ENCODE measurements at regions not wholly inside any gene's neighbourhood (a gene's known extent, or its start where the extent isn't known, plus 50 kb on each side); places are given as distances from the start of the nearest gene placed in this dataset.

DNA sequence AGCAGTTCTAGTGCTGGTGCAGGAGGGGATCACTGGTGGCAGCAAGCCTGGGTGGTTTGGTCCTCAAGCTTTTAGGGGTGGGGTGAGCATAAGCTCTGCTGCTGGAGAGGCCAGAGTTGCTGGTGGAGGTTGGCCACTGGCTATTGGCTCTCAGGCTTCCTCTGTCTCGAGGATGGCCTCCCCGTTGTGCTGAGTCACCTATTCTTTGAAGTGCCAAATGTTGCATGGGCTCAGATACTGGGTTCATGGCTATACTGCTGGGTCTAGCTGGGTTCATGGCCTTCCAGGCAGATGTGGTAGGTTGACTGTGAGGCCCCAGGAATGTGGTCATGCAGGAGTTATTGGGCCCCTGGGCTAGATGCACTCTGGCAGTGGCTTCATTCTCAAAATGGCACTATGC lies 466.3 kb downstream of the NAF1 start:
- no peak overlapping the region for H3K4me2 ChIP-seq (ENCODE audit: unreplicated experiment)
- no peaks in the 10 kb centered on the region for H3K36me3 ChIP-seq (ENCODE audit: low read depth)
- no peak overlapping the region for H3K4me3 ChIP-seq
- in situ Hi-C loops (cut with MboI): no loop called here
- H2AFZ ChIP-seq: no peak overlapping the region
- no peak overlapping the region for H3K27ac ChIP-seq
- DNase-seq: no peak
- 0% methylated on average over 2 of the region's 2 CpGs for WGBS, 2 experiments (ENCODE audit: low coverage in 1 of 2, low lambda C conversion rate in 2 of 2, missing lambda C conversion rate in 2 of 2)
- no peaks in the 10 kb centered on the region for H3K4me1 ChIP-seq (ENCODE audit: insufficient read depth)
- no peaks in the 10 kb centered on the region for H3F3A ChIP-seq (ENCODE audit: insufficient read depth)
- TF ChIP-seq EZH2 (IDR thresholded peaks at IDR 0.05; ENCODE audit: insufficient read depth, poor library complexity, severe bottlenecking) (no peak), EZH2phosphoT487 (IDR thresholded peaks at IDR 0.05; ENCODE audit: insufficient read depth, low read depth) (no peak)
- H4K20me1 ChIP-seq (ENCODE audit: insufficient read depth): no peaks in the 10 kb centered on the region
- H3K27me3 ChIP-seq (replicated peaks; ENCODE audit: insufficient read depth): no peaks in the 10 kb centered on the region
- no peaks in the 10 kb centered on the region for H3K9me2 ChIP-seq (ENCODE audit: insufficient read depth)
- no peaks in the 10 kb centered on the region for H3K9me3 ChIP-seq (ENCODE audit: low read depth)
- no peak overlapping the region for H3K9ac ChIP-seq
- H3K79me2 ChIP-seq (ENCODE audit: insufficient read depth): no peaks in the 10 kb centered on the region

DNA sequence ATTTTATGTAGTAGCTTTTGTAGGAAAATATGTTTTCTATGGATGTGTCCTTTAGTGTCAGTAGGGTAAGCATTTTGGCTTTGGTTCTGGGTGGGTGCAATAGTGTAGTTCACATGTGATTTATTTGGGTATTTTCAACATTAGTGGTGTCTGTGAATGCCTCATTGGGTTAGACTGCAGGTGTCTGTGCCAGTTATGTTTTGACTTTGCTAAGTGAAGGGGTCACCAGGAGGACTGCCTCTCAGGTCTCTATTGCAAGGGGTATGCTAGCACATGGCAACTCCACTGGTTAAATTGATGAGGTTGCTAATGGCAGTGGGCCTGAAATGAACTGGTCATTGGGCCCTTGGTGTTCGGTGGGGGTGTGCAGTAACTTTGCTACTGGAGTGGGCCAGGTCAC lies 467.1 kb downstream of the NAF1 start:
- no peak overlapping the region for H3K9ac ChIP-seq
- no peaks in the 10 kb centered on the region for H3K9me3 ChIP-seq (ENCODE audit: low read depth)
- no peaks in the 10 kb centered on the region for H3K4me1 ChIP-seq (ENCODE audit: insufficient read depth)
- TF ChIP-seq EZH2phosphoT487 (IDR thresholded peaks at IDR 0.05; ENCODE audit: insufficient read depth, low read depth) (no peak), EZH2 (IDR thresholded peaks at IDR 0.05; ENCODE audit: insufficient read depth, poor library complexity, severe bottlenecking) (no peak)
- no peaks in the 10 kb centered on the region for H3K79me2 ChIP-seq (ENCODE audit: insufficient read depth)
- in situ Hi-C loops (cut with MboI): no loop called here
- H3F3A ChIP-seq (ENCODE audit: insufficient read depth): no peaks in the 10 kb centered on the region
- H3K27ac ChIP-seq: no peak overlapping the region
- no peaks in the 10 kb centered on the region for H3K36me3 ChIP-seq (ENCODE audit: low read depth)
- 50 to 54% methylated on average over 1 of the region's 1 CpG for WGBS, 2 experiments (ENCODE audit: low coverage in 1 of 2, low lambda C conversion rate in 2 of 2, missing lambda C conversion rate in 2 of 2)
- H2AFZ ChIP-seq: no peak overlapping the region
- H3K4me3 ChIP-seq: no peak overlapping the region
- H3K4me2 ChIP-seq (ENCODE audit: unreplicated experiment): no peak overlapping the region
- H3K9me2 ChIP-seq (ENCODE audit: insufficient read depth): no peaks in the 10 kb centered on the region
- no peak for DNase-seq
- no peaks in the 10 kb centered on the region for H4K20me1 ChIP-seq (ENCODE audit: insufficient read depth)
- H3K27me3 ChIP-seq (replicated peaks; ENCODE audit: insufficient read depth): no peaks in the 10 kb centered on the region

DNA sequence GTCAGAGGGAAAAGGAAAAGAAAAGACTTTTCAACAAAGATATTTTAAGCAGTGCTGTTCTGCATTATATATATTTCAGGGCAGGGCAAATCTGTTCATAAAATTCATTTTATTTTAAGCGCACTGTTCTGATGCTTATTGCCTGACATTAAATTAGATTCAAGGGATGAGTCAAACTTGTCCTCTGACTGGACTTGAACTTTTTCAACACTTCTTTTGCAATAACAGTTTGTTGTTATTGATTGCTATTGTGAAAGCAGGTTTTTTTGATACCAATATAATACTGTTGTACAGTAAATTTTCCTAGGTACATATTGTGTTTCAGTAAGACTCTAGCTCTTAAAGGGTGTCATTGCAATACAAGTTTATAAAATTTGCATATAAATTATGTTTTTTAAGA lies 481.3 kb downstream of the NAF1 start:
- H3K36me3 ChIP-seq (ENCODE audit: low read depth): no peaks in the 10 kb centered on the region
- no peaks in the 10 kb centered on the region for H3K9me3 ChIP-seq (ENCODE audit: low read depth)
- no peaks in the 10 kb centered on the region for H3K27me3 ChIP-seq (replicated peaks; ENCODE audit: insufficient read depth)
- TF ChIP-seq EZH2phosphoT487 (IDR thresholded peaks at IDR 0.05; ENCODE audit: insufficient read depth, low read depth): no peak
- no peak for TF ChIP-seq EZH2 (IDR thresholded peaks at IDR 0.05; ENCODE audit: insufficient read depth, poor library complexity, severe bottlenecking)
- no peaks in the 10 kb centered on the region for H4K20me1 ChIP-seq (ENCODE audit: insufficient read depth)
- H3K79me2 ChIP-seq (ENCODE audit: insufficient read depth): no peaks in the 10 kb centered on the region
- H3K27ac ChIP-seq: no peak overlapping the region
- no peaks in the 10 kb centered on the region for H3F3A ChIP-seq (ENCODE audit: insufficient read depth)
- no peak for DNase-seq
- H3K9ac ChIP-seq: no peak overlapping the region
- H3K4me2 ChIP-seq (ENCODE audit: unreplicated experiment): no peak overlapping the region
- H3K9me2 ChIP-seq (ENCODE audit: insufficient read depth): no peaks in the 10 kb centered on the region
- 22 to 40% methylated on average over 1 of the region's 1 CpG for WGBS, 2 experiments (ENCODE audit: low coverage in 1 of 2, low lambda C conversion rate in 2 of 2, missing lambda C conversion rate in 2 of 2)
- in situ Hi-C loops (cut with MboI): no loop called here
- H3K4me3 ChIP-seq: no peak overlapping the region
- no peak overlapping the region for H2AFZ ChIP-seq
- no peaks in the 10 kb centered on the region for H3K4me1 ChIP-seq (ENCODE audit: insufficient read depth)

DNA sequence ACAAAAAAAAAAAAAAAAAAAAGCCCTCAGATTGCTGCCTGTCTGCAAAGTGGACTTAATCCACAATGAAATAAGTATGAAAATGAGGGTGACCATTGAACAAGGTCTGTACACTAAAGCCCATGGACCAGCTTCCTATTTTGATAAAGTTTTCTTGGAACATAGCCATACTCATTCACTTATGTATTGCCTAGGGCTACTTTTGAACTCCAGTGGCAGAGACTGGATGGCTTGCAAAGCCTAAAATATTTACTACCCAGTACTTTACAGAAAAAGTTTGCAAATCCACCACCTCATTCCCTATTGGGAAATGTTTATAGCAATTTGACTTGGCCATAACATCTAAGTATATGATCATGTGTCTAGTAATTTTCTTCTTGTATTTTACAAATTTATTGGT lies 481.7 kb downstream of the NAF1 start:
- Histone ChIP-seq H3K4me1 (ENCODE audit: insufficient read depth) (no peaks in the 10 kb centered on the region), H3K9me2 (ENCODE audit: insufficient read depth) (no peaks in the 10 kb centered on the region), H3K27me3 (replicated peaks; ENCODE audit: insufficient read depth) (no peaks in the 10 kb centered on the region), H3K79me2 (ENCODE audit: insufficient read depth) (no peaks in the 10 kb centered on the region), H3K4me2 (ENCODE audit: unreplicated experiment) (no peak overlapping the region), H3K9me3 (ENCODE audit: low read depth) (no peaks in the 10 kb centered on the region), H3F3A (ENCODE audit: insufficient read depth) (no peaks in the 10 kb centered on the region), H3K9ac (no peak overlapping the region), H3K36me3 (ENCODE audit: low read depth) (no peaks in the 10 kb centered on the region), H3K4me3 (no peak overlapping the region), H4K20me1 (ENCODE audit: insufficient read depth) (no peaks in the 10 kb centered on the region), H2AFZ (no peak overlapping the region), H3K27ac (no peak overlapping the region)
- TF ChIP-seq EZH2phosphoT487 (IDR thresholded peaks at IDR 0.05; ENCODE audit: insufficient read depth, low read depth): no peak
- no peak for TF ChIP-seq EZH2 (IDR thresholded peaks at IDR 0.05; ENCODE audit: insufficient read depth, poor library complexity, severe bottlenecking)
- in situ Hi-C loops (cut with MboI): no loop called here
- DNase-seq: no peak

DNA sequence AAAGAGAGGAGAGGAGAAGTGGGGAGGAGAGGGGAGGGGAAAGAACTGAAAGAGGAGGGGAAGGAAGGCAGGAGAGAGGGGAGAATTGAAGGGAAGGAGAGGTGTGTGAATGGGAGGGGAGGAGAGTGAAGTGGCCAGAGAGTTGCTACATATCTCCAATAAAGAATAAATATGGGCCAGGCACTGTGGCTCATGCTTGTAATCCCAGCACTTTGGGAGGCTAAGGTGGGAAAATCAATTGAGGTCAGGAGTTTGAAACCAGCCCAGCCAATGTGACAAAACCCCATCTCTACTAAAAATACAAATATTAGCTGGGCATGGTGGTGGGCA lies 482.4 kb downstream of the NAF1 start:
- Histone ChIP-seq H3K9me3 (ENCODE audit: low read depth) (no peaks in the 10 kb centered on the region), H3K4me3 (no peak overlapping the region), H3K36me3 (ENCODE audit: low read depth) (no peaks in the 10 kb centered on the region), H3F3A (ENCODE audit: insufficient read depth) (no peaks in the 10 kb centered on the region), H4K20me1 (ENCODE audit: insufficient read depth) (no peaks in the 10 kb centered on the region), H3K9ac (no peak overlapping the region), H3K27ac (no peak overlapping the region), H3K4me1 (ENCODE audit: insufficient read depth) (no peaks in the 10 kb centered on the region), H3K4me2 (ENCODE audit: unreplicated experiment) (no peak overlapping the region), H3K79me2 (ENCODE audit: insufficient read depth) (no peaks in the 10 kb centered on the region), H3K9me2 (ENCODE audit: insufficient read depth) (no peaks in the 10 kb centered on the region), H2AFZ (no peak overlapping the region), H3K27me3 (replicated peaks; ENCODE audit: insufficient read depth) (no peaks in the 10 kb centered on the region)
- in situ Hi-C loops (cut with MboI): no loop called here
- no peak for DNase-seq
- TF ChIP-seq EZH2 (IDR thresholded peaks at IDR 0.05; ENCODE audit: insufficient read depth, poor library complexity, severe bottlenecking): no peak
- TF ChIP-seq EZH2phosphoT487 (IDR thresholded peaks at IDR 0.05; ENCODE audit: insufficient read depth, low read depth): no peak
